ENCODE measurements at regions not wholly inside any gene's neighbourhood (a gene's known extent, or its start where the extent isn't known, plus 50 kb on each side); places are given as distances from the start of the nearest gene placed in this dataset.
"Not testable (repeated sequence)": the region's sequence is repeated elsewhere in the genome, so short reads cannot be mapped to it uniquely, and the experiment has no call there.

DNA sequence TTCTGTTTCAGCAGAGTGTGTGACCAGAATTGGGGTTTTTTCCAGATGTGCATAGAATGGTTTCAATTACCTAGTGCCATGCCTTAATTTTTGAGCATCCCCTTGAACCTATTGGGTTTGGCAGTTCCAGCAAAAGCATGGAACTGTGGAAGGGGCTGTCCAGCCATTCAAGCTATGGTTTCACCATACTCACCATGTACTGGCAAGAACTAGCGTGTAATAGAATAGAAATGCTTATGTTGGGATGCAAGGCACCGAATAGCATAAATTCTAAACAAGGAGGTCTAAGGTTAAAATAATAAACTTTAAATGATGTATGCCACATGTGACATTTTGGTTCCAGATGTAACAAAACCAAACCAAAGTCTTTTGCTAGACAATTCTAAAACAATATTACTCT, 91.4 kb downstream of the MTERF1 start:
- no peaks in the 10 kb centered on the region for H3K9me3 ChIP-seq (replicated peaks)
- H3K27me3 ChIP-seq (ENCODE audit: low read depth): no peaks in the 10 kb centered on the region
- no peaks in the 10 kb centered on the region for H3K4me1 ChIP-seq
- TF ChIP-seq, protein P1, sequence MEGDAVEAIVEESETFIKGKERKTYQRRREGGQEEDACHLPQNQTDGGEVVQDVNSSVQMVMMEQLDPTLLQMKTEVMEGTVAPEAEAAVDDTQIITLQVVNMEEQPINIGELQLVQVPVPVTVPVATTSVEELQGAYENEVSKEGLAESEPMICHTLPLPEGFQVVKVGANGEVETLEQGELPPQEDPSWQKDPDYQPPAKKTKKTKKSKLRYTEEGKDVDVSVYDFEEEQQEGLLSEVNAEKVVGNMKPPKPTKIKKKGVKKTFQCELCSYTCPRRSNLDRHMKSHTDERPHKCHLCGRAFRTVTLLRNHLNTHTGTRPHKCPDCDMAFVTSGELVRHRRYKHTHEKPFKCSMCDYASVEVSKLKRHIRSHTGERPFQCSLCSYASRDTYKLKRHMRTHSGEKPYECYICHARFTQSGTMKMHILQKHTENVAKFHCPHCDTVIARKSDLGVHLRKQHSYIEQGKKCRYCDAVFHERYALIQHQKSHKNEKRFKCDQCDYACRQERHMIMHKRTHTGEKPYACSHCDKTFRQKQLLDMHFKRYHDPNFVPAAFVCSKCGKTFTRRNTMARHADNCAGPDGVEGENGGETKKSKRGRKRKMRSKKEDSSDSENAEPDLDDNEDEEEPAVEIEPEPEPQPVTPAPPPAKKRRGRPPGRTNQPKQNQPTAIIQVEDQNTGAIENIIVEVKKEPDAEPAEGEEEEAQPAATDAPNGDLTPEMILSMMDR (IDR thresholded peaks at IDR 0.05; ENCODE audit: borderline replicate concordance): no peak
- no peak overlapping the region for H3K27ac ChIP-seq (replicated peaks)
- intact Hi-C loops (cut with micrococcal nuclease): loop anchor here (10.0 kb wide), 1 partner anchor 704 kb away; no protein-coding TSS in a partner anchor
- H3K36me3 ChIP-seq: no peaks in the 10 kb centered on the region
- DNase-seq: no peak
- H3K4me3 ChIP-seq: no peak overlapping the region

DNA sequence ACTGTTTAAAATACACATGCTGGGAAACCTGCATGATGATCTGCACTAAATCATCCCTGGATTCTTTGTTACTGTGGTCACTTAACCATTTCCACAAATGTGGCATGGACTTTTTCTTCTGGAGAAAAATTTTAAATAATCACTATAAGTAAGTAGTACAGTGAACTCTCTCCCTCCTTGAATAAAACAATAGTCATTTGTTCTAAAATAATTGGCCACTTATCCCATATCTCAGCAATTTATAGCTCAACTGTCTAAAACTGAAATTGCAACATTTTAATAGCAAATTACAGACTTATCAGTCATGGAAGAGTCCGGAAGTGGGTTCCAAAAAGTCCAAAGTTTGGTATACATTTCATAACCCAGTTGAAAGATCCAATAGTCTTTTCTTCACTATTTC, 90.9 kb downstream of the MTERF1 start:
- Histone ChIP-seq H3K9me3 (replicated peaks) (no peaks in the 10 kb centered on the region), H3K4me3 (no peak overlapping the region), H3K27ac (replicated peaks) (no peak overlapping the region), H3K4me1 (no peaks in the 10 kb centered on the region), H3K36me3 (no peaks in the 10 kb centered on the region), H3K27me3 (ENCODE audit: low read depth) (no peaks in the 10 kb centered on the region)
- no peak for DNase-seq
- TF ChIP-seq, protein P1 (IDR thresholded peaks at IDR 0.05; ENCODE audit: borderline replicate concordance): no peak
- intact Hi-C loops (cut with micrococcal nuclease): loop anchor here (10.0 kb wide), 1 partner anchor 705 kb away; no protein-coding TSS in a partner anchor

DNA sequence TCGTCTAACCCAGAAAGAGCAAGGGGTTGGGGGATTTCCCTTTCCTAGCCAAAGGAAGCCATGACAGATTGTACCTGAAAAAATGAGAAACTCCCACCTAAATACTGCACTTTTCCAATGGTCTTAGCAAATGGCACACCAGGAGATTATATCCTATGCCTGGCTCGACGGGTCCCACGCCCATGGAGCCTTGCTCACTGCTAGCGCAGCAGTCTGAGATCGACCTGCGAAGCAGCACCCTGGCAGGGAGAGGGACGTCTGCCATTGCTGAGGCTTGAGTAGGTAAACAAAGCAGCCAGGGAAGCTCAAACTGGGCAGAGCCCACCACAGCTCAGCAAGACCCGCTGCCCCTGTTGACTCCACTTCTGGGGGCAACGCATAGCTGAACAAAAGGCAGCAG, 89.9 kb downstream of the MTERF1 start:
- H3K9me3 ChIP-seq (replicated peaks); DNase-seq; H3K27ac ChIP-seq (replicated peaks); intact Hi-C loops (cut with micrococcal nuclease); H3K4me3 ChIP-seq; H3K27me3 ChIP-seq (ENCODE audit: low read depth); H3K36me3 ChIP-seq; H3K4me1 ChIP-seq: not testable (repeated sequence)

DNA sequence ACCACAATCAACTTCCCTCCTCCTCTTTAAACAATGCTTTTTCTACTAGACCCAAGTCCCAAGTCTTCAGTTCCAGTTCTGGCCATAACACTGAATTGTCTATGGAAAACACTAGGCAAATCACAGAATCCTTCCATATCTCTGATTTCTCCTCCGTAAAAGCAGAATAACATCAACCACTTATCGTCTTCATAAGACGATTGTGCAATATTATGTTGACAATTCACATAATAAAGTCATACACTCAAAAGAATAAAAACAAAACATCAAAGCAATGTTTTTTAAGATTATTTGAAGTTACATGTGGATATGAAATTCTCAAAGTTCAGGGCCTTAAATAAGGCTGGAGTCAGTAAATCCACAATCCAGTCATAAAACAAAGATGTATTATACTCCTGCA, 84.4 kb downstream of the MTERF1 start:
- no peaks in the 10 kb centered on the region for H3K27me3 ChIP-seq (ENCODE audit: low read depth)

DNA sequence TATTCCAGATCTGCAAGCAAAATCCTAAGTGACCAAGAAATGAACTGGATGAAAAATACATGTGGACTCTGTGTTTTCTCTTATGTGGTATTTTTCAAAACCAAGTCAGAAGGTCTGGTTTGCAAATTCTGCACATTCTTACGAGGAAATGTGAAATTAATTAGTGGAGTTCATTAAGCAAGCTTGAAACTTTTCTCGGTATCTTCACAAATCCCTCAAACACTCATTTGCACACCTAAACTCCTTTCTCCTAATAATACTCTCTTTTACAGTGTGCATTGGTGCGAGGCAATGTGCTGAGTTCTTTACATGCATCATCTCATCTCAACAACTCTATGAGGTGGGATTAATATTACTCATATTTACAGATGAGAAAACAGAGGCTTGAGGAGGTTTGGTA, 82.1 kb downstream of the MTERF1 start:
- intact Hi-C loops (cut with micrococcal nuclease): no loop called here
- no peak for DNase-seq
- H3K4me3 ChIP-seq: no peak overlapping the region
- no peaks in the 10 kb centered on the region for H3K9me3 ChIP-seq (replicated peaks)
- TF ChIP-seq, protein P1 (IDR thresholded peaks at IDR 0.05; ENCODE audit: borderline replicate concordance): no peak
- peaks cover 10% of the 10 kb centered on the region for H3K4me1 ChIP-seq
- no peaks in the 10 kb centered on the region for H3K27me3 ChIP-seq (ENCODE audit: low read depth)
- H3K27ac ChIP-seq (replicated peaks): no peak overlapping the region
- no peaks in the 10 kb centered on the region for H3K36me3 ChIP-seq

More for the DNA sequence above, 84.4 kb downstream of the MTERF1 start:
- Histone ChIP-seq H3K4me3 (no peak overlapping the region), H3K27ac (replicated peaks) (no peak overlapping the region), H3K9me3 (replicated peaks) (no peaks in the 10 kb centered on the region), H3K4me1 (peaks cover 10% of the 10 kb centered on the region), H3K36me3 (no peaks in the 10 kb centered on the region)
- DNase-seq: no peak
- intact Hi-C loops (cut with micrococcal nuclease): no loop called here
- TF ChIP-seq, protein P1 (IDR thresholded peaks at IDR 0.05; ENCODE audit: borderline replicate concordance): no peak

DNA sequence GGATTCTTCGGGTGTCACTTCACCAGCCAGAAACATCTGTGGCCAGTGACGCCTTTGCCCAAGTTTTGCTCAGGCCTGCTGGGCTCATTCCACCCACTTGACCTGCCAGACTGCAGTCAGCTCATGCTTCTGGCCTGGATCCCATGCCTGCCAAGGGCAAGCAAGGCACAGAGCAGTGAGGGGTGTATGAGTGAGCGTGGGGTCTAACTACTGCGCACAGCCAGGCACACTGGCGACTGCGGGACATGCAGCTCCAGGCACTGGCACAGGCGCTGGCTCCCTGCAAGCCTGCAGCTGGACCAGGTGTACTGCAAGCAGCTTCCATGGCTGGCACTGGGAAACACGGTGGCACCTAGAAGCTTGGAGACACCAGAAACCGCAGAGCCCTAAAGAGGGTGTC, 80.1 kb downstream of the MTERF1 start:
- no peak overlapping the region for H3K4me3 ChIP-seq
- no peaks in the 10 kb centered on the region for H3K9me3 ChIP-seq (replicated peaks)
- intact Hi-C loops (cut with micrococcal nuclease): no loop called here
- H3K36me3 ChIP-seq: no peaks in the 10 kb centered on the region
- no peaks in the 10 kb centered on the region for H3K27me3 ChIP-seq (ENCODE audit: low read depth)
- H3K4me1 ChIP-seq: peaks cover 10% of the 10 kb centered on the region
- no peak overlapping the region for H3K27ac ChIP-seq (replicated peaks)
- DNase-seq: peak; percentile 35
- TF ChIP-seq, protein P1 (IDR thresholded peaks at IDR 0.05; ENCODE audit: borderline replicate concordance): peak; percentile 13
